GM19023 (cell line): ENCODE measurements at regions not wholly inside any gene's neighbourhood (a gene's known extent, or its start where the extent isn't known, plus 50 kb on each side); places are given as distances from the start of the nearest gene placed in this dataset.
"Not testable (repeated sequence)": the region's sequence is repeated elsewhere in the genome, so short reads cannot be mapped to it uniquely, and the experiment has no call there.

Experiments
- ATAC-seq: cut with Tn5 transposase; IDR thresholded peaks from one replicate; pipeline ENCODE4 v1.9.1; 2021; ENCODE audit warnings: mild to moderate bottlenecking, moderate library complexity; ENCODE audit not compliant: unreplicated experiment

DNA sequence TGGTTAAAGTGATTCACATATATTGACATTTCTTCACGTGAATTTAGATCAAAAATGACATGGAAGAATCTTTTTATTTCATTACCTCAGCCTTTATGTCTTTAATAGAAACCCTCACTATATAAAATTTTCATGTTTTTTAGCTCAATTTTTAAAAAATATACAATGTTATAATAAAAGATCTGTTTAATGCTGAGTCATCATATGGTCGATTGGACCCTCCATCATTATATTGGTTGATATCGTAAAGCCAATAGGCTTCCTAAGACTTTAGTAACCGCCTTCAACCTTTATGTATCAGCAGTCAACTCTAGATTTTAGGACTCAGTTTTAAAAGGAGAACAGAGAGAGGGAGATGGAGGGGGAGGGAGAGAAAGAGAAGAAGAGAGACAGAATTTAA, 162.3 kb upstream of the FERD3L start:
- no peak for ATAC-seq

DNA sequence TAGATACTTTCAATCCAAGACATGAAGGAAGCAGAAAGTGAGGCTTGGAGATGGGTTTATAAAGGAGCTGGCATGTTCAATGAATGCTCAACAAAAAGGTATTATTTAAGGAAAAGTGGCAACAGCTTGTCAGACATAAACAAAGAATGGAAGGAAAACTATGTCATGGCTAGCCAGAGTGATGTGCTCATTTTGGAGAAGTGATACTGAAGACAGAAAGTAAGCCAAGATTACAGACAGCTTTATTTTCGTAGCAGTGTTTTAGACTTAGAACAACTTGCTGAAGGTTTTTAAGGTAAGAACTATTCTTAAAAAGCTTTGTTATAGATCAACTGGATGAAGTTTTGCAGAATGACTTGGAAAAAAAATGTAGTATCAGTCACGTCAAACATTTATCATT, 160.5 kb upstream of the FERD3L start:
- ATAC-seq, result no peak

DNA sequence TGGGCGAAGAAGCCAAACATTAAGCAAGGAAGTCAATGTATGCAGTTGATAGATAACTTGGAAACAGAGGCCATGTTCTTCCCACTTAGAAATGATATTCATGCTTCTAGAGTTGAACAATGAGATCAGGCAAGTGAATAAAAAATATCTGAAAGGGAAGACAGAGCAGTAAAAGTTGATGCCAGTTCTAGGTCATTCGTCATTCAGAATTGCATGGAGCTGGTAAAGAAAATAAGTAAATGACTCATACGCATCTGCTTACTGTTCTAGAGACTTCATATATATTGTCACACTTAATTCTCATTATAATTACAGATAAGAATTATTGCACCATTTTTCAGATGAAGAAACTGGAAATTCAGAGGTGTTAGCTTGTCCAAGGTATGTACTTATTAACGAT, 158.9 kb upstream of the FERD3L start:
- ATAC-seq, result no peak

GRCh38 chr7:19302731-19303130, 157.5 kb upstream of the FERD3L start:
- no peak for ATAC-seq

DNA sequence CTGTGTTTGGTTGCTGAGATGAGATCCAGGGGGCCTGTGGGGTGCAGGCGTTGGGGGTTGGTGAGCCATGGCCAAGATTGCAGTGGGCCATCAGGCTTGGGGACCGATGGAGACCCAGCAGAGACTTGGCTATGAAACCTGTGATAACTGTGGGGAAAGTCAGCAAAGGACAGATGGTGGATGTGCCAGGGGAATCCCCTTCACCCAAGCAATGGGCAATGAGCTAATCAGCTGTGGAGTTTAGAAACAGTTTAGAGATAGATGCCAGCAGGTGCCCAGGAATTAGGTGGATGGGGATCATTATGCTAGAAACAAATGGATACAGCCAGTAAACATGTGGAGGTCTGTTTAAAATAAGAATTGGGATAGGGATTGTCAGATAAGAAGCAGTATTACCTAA, 151.4 kb upstream of the FERD3L start:
- ATAC-seq, result no peak

GRCh38 chr7:19295376-19295775, 150.2 kb upstream of the FERD3L start:
- no peak for ATAC-seq

DNA sequence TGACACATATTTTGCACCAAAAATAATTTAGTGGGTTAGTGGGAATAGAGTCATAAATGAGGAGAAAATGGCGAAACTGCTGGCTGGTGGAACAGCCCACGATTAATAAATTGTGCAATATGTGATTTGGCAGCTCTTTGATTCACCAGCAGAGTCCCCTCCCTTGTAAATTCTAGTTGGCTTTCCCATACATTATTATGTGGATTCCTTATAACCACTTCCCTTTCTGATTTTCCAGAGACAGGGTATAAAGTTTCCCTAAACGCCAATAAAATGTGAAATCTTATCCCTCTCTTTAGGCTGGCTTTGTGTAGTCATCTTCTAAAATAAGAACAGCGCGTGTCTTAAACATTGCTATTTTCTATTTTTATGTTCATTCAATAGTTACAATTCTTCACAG, 149.4 kb upstream of the FERD3L start:
- ATAC-seq, result no peak

DNA sequence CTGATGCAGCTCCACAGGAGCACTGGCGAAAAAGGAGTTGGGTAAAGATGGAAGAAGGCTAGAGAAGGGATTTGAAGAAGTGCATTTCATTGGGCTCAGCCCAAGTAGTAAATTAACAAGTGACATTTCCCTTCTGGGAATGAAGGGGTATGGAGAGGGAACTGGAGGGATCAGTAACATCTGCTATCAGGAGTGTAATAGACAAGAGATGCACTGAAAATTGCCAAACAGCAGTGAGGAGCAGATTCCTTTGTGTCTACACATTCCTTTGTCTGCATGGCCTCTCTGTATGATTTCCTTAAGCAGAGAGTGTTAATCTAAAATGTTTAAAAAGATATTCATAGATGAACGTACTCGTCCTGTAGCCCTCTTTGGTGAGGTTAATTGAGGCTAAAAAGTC, 148.2 kb upstream of the FERD3L start:
- no peak for ATAC-seq

- no peak for ATAC-seq
These were observed 145.7 kb upstream of the FERD3L start for GRCh38 chr7:19290968-19291367.

- no peak for ATAC-seq
These were observed 144.8 kb upstream of the FERD3L start for GRCh38 chr7:19290066-19290465.

GRCh38 chr7:19284596-19285300, 139.5 kb upstream of the FERD3L start:
- ATAC-seq, result no peak

DNA sequence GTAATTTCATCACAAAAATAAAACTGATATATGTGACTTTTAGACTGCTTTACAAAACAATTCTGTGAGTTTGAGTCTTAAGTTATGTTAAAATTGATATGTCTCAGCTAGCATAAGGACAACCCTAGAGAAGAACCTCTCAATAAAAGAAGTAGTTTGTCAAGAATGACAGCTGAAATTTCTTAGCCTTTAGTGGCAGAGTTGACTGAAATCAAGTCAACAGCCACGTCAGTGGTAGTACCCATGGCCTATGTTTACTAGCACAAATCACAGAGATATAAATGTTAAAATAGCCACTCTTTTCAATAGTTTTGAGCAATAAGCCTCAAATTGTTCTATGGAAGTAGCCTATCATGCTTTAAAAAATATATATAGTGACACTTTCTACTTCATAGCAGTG, 138.9 kb upstream of the FERD3L start:
- no peak for ATAC-seq

DNA sequence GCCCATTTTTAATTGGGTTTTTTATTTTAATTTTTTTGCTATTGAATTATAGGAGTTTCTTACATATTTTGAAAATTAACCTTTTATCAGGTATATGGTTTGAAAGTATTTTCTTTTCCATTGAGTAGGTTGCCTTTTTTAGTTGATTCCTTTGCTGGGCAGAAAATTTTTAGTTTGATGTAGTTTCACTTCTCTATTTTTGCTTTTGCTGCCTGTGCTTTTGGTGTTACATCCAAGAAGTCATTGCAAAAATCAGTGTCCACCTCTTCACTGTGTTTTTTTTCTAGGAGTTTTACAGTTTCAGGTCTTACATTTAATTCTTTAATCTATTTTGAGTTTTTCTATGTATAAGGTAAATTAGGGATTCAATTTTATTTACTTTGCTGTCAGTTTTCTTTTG, 129.8 kb upstream of the FERD3L start:
- ATAC-seq, result no peak

GRCh38 chr7:19272329-19272728, 127.1 kb upstream of the FERD3L start:
- ATAC-seq, result not testable (repeated sequence)

- ATAC-seq, result no peak
These were observed 124.1 kb upstream of the FERD3L start for GRCh38 chr7:19269301-19269700.

- no peak for ATAC-seq
These were observed 123.5 kb upstream of the FERD3L start for GRCh38 chr7:19268737-19269136.

GRCh38 chr7:19262826-19263225, 117.6 kb upstream of the FERD3L start:
- no peak for ATAC-seq

DNA sequence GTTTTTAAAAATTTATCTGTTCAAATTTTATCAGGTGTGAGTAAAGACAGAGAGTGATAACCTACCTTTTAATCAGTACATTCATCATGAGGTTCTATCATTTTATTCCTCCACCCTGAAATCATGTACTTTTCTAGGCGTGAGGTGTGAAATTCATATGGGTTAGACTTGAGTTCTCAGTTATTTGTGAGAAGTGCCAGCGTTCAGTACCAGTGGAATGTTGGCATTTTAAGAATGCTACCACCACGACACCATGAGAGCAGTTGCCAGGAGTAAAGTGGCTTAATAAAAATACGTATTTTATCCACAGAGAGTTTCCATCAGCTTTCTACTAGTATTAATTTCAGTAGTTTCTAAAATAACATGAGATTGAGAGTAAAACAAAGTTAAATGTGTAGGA, 104.1 kb upstream of the FERD3L start:
- no peak for ATAC-seq

DNA sequence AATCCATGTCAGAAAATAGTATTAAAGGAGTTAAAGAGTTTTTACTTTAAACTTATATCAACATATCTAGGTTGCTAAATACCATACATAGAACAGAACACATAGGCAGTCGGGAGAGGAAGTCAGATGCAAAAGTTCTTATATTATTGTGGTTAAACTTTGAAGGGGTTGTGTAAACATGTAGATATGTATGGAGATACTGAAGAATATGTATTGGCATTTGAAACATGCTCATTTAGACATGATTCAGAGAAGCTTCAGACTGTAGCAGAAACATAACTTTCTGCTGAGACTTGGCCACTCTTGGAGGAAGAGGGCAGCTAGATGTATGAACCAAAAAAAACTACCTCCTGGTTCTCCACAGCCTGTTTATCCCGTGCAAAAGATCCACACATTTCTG, 103.5 kb upstream of the FERD3L start:
- ATAC-seq, result no peak

DNA sequence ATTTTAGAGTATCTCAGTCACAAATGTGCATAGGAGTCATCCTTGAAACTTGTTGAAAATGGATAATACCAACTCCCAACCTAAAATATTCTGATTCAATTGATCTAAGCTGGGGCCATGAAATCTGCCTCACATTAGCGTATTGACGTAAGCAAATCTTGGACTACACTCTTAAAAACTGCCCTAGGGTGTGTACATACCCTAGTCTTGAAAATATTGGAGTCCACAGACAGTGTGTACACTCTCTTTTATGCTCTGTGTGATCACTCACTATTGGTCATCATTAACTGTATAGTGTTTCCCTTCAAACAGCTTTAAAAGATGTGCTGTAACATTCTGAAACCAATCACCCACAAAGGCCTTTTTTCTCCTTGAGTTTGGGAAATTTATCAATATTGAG, 102.9 kb upstream of the FERD3L start:
- ATAC-seq, result no peak

GRCh38 chr7:19247017-19247416, 101.8 kb upstream of the FERD3L start:
- ATAC-seq, result no peak

GRCh38 chr7:19242246-19242645, 97.0 kb upstream of the FERD3L start:
- no peak for ATAC-seq

DNA sequence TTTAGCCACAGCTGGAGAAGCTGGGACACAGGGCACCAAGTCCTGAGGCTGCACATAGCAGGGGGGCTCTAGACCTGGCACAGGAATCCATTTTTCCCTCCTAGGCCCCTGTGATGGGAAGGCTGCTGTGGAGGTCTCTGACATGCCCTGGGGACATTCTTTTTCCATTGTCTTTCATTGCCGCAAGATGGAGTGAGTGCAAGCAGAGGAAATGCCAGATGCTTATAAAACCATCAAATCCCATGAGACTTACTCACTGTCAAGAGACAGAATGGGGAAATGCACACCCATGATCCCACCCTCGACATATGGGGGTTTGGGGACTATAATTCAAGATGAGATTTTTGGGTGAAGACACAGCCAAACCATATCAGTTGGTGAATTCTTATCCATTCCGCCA, 94.7 kb upstream of the FERD3L start:
- ATAC-seq, result no peak
